ENCODE measurements at regions not wholly inside any gene's neighbourhood (a gene's known extent, or its start where the extent isn't known, plus 50 kb on each side); places are given as distances from the start of the nearest gene placed in this dataset.
"Not testable (repeated sequence)": the region's sequence is repeated elsewhere in the genome, so short reads cannot be mapped to it uniquely, and the experiment has no call there.

DNA sequence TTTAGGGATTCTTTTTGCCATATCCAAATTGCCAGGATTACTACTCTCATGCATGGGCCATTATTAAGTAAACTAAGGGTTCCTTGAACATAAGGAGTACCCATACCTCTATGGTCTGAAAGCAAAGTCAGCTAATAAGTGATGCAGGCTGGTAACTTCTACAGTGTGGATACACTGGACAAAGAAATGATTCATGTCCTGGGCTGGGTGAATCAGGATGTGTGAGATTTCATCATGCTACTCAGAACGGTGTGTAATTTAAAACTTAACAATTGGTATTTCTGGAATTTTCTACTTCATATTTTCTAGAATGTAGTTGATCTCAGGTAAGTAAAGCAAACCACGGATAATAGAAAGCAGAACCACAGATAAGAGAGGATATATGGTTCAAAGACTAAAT is 428.8 kb downstream of the CHSY3 start:
- no peak for DNase-seq (ENCODE audit: low spot score)

DNA sequence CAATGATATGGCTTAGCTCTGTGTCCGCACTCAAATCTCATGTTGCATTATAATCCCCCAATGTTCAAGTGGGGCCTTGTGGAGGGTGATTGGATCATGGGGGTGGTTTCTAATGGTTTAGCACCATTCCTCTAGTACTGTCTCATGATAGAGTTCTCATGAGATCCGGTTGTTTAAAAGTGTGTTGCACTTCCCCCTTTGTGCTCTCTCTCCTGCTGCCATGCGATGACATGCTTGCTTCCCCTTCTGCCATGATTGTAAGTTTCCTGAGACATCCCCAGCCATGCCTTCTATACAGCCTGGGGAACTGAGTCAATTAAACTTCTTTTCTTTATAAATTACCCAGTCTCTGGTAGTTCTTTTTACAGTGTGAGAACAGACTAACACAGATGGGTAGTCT is 427.1 kb downstream of the CHSY3 start:
- no peak for DNase-seq (ENCODE audit: low spot score)

DNA sequence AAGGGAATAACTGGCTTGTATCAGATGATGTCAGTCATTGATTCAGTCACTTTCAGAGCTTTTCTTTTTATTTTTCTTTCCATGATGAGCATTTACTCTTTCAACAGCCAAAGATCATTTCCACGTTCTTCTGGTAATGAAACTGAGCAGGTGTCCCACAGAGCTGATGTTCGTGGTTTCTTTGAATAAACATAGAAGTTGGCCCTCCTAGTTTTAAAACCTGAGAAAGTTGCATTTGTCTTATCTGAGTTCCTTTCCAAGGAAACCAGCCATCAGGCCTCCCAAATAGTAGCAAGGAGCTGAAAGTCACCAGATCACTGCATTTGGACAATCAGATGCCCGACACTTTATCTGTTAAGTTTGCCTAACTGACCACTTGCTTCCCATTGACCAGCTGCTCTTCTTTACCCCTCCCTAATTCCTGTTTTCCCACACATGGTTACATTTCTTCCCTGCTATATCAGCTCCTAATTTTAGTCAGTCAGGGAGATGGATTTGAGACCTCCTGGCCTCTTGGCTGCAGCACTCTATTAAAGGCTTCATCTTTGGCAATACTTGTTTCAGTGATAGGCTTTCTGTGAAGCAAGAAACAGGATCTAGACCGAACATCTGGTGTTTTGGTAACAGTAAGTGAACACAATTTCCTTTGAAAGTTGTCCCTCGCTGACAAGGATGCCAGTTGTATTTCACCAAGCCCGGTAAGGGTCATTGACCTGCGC is 420.8 kb downstream of the CHSY3 start:
- no peak for DNase-seq (ENCODE audit: low spot score)

DNA sequence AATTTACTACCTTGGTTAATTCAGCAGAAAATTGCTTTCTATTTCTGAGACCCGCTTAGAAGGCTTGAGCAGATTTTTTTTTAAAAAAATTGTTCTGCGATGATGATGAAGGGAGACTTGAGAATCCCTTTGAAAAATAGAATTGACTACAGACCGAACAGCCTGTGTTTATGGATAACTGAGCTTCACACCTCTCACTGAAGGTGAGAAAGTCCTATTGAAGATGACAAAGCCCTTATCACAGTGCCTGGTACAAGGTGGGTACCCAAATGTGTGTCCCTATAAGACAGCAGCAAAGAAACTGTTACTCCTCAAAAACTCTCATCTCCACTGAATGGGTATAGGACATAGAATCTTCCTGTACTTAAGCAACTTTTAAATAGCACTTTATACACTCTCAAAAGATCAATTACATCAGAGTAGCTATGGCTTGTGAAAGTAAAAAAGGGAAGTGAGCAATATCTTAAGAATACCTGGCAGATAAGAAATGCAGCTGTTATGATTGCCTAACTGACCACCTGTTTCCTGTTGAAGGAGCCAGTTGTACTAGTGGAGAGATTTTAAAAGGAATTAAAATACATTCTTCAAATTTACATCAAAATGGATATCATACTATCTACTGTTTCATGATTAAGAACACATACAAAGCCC is 419.7 kb downstream of the CHSY3 start:
- no peak for DNase-seq (ENCODE audit: low spot score)

DNA sequence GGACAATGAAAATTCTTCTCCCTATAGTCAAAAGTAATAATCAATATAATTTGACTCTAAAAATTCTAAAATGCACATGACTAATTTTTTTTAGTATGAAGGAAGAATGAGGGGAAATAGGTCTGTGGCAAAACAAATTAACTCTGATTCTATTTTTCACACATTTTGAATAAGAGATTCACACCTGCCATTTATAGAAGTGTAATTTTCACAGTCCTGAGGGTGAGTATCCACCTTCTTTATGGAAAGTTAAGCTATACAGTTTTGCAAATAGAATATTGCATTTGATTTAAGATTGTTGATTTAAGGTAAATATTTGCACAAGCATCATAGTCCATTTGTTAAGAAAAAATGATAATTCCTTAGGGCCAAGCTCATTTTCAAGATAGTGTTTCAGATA is 417.7 kb downstream of the CHSY3 start:
- no peak for DNase-seq (ENCODE audit: low spot score)

DNA sequence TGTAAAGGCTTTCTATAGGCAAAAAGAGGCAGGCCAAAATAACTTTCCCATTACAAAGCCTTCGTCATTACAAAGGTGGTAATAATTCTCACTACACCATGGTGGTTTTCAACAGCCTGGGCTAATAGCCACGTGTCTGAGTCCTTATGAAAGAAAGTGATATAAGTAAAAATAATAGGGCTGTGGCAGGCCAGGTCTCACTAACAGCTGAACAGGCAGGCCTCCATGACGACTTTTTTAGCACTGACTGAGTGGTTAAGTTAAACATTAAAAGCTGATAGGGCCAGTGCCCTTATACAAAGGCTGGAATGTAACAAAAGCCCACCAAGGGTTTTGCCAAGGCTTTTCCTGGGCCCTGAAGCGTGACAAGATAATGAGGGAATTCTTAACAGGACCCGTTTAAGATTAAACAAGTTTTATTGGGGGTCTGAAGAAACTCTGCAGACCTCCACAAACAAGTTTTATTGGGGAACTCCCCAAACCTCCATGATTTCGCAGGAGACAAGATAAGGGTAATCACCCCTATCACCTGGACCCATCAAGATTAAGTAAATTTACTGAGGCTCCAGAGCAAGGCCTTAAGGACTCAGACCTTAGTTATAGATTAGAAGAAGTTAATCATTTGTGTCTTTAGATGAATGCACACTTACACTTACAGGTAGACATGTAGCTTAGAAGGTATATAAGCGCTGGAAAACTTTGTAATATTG is 412.9 kb downstream of the CHSY3 start:
- no peak for DNase-seq (ENCODE audit: low spot score)

DNA sequence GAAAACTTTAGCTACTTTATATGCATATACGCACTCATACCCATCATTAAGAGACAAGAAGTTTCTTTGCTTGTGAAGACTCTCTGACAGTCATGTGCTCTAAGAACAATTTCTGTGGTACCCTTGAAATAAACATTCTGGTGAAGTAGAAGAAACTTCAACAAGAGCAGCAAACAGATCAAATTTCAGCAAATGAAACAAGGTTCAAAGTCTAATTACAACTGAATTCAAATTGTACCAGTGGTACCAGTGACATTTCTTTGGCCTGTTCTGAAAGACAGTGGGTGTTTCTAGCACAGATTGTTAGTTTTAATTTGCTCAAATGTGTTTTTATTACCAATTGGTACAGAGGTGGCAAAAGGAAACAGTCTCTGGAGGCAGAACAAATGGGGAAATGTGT is 391.0 kb downstream of the CHSY3 start:
- no peak for DNase-seq (ENCODE audit: low spot score)

DNA sequence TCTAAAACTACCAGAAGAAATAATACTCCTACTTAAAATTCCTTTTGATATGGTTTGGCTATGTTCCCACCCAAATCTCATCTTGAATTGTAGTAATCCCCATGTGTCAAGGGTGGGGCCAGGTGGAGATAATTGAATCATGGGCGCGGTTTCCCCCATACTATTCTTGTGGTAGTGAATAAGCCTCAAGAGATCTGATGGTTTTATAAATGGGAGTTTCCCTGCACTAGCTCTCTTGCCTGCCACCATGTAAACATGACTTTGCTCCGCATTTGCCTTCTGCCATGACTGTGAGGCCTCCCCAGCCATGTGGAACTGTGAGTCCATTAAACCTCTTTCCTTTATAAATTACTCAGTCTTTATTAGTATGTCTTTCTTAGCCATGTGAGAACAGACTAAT is 390.5 kb downstream of the CHSY3 start:
- DNase-seq (ENCODE audit: low spot score) = not testable (repeated sequence)

DNA sequence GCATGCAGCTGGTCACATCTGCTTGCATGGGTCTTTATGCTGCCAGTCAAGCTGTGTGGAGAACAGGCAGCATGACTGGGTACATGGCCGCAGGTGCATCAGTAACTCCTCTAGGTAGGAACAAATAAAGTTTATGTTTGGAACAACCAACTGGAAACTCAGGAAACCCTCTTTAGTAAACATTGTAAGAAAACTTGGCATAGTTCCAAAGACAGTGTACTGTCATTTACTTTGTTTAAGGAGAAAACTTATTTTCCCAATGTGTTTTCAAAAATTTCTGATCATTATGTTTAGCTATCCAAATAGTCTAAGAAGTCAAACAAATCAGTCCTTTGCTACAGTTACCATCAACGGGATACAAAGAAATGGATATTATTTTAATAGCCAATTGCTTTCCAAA is 386.0 kb downstream of the CHSY3 start:
- DNase-seq (ENCODE audit: low spot score) = no peak

DNA sequence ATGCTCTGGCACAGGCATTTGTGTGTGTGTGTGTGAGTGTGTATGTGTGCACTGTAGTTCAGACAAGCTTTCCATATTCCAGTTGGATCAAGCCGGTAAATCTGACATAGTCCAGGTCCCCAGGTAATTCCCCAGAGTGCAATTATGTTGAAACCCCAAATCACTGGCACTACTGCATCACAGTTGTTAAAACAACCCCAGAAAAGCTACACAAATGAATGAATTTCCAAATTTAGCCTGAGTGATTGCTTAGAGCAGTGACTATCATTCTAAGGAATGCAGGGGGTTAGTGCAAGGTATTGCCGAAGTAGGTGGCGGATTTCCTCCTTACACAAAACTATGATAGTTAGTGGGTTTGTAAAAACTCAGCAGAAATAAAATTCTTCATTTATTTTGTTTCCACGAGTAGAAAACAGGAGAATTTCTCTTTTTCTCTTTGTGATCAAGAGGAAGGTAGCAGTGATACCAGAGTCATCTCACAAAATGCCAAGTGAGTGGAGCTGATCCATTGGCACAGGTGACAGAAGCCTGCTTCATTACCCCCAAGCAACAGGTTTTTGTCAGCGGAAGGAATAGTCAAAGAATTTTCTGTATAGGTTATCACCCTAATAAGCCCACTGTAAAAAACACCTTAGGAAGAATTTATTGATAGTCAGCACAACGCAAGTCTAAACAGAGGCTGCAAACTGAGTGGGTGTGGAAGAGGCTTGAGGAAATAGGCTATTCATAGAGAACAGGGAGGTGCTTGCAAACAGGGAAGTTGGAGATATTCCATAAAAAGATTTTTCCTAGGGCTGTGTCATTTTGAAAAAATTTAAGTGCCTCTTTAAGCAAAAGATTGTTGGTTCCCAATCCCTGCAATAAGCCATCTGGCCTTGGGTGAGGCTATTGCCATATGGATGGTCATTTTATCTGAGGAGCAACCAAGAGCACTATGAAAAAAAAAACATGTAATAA is 385.1 kb downstream of the CHSY3 start:
- DNase-seq (ENCODE audit: low spot score) = no peak

DNA sequence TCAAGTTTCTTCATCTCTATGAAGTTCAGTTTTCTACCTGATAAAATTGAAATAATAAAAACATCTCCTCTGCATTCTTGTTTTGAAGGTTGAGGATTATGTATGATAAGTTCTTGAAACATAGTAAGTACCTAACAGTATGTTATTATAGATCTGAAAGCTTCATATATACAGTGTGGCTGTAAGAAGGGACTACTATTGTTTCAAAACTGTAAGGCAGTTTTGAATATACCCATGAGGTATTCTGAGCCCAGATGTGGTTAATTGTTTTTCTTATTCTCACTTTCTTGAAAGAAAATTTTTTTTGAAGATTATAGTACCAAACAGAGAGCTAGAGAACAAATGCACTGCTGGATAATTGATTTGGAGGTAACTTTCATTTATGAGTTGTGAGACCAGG is 383.2 kb downstream of the CHSY3 start:
- no peak for DNase-seq (ENCODE audit: low spot score)

DNA sequence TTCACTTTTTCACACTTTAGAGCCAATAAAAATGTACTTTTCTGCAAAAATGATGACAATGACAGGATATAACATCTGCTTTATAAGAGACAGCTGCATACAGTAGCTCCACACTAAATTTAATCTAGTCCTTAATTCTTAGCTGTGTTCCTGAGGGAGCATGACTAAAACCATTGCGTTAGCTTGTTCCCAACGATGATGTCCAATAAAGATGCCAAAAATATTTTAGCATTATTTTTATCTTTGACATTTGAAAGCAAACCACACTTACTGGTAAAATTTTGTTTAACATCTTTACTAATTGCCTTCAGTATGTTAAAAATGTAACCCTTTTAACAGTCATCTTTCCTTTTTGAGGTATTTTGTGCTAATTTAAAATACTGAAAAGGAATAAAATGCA is 382.7 kb downstream of the CHSY3 start:
- DNase-seq (ENCODE audit: low spot score) = no peak

DNA sequence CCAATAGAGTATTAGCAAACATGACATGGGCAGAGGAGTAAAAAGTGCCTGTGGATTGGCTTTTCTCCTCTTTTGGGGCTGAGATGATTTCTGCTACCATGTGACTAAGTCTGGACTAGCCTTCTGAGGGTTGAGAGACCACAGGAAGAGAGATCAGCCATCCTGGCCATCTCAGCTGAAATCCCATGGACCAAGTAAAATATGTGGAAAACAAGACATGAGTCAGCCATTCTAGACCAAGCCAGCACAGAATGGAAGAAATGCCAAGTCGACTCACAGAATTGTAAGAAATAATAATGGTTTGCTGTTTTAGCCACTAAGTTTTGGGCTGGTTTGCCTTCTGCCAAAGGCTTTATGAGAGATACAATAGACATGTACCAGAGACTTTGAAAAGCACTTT is 377.8 kb downstream of the CHSY3 start:
- no peak for DNase-seq (ENCODE audit: low spot score)

DNA sequence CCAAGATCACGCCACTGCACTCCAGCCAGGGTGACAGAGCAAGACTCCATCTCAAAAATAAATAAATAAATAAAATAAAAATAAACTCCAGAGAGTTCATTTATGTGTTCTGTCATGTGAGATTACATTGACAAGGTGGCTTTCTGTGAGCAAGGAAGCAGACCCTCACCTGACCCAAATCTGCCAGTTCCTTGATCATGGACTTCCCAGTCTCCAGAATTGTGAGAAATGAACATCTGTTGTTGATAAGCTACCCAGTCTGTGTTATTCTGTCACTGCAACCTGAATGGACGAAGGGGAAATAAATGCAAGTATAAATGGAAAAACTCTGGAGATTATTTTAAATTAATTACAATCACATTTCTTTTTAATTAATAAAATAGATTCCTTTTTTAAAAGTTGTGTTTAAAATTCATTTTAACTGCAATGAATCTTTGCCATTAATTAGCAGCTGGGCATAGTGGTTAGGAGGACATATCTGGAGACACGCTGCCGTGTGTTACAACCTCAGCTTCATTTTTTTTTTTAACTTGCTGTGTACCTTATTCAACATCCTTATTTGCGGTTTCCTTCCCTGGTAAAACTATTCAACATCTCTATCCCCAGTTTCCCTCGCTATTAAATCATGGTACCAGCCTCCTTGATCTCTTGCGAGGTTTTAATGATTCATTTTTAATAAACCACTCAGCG is 376.4 kb downstream of the CHSY3 start:
- no peak for DNase-seq (ENCODE audit: low spot score)

DNA sequence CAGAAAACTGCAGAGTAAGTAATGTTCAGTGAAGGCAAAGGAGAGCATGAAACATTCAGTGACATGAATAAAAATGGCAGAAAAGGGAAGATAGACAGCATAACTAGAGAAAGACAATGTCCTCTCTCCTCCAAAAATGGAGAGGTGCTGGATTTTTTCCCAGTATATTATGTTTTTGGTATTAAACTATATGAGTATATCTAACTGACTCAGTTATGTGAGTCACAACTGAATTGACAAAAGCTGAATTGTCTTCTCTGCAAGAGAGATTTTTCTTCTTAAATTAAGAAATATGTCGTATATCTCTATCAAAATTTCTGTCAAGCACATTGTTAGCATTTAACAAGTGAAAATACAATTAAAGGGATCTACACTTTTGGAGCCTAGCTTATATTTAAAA is 375.1 kb downstream of the CHSY3 start:
- no peak for DNase-seq (ENCODE audit: low spot score)

DNA sequence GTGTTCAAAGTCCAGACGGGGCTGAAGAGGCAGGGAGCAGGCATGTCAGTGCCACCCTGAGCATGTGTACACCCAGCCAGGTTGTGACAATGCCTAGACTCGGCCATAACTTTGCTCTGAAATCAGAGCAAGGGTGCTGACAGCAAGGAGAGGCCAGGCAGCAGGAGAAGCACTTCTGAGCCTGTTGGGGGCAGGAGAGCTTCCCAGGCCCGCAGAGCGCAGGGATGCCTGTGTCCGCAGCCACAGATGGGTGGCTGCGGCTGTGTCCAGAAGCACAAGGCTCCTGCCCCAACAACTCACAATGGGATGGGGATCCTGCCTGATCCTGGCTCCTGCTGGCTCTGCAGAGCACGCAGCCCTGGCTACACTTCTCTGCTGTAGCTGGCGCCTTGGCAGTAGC is 373.9 kb downstream of the CHSY3 start:
- no peak for DNase-seq (ENCODE audit: low spot score)

DNA sequence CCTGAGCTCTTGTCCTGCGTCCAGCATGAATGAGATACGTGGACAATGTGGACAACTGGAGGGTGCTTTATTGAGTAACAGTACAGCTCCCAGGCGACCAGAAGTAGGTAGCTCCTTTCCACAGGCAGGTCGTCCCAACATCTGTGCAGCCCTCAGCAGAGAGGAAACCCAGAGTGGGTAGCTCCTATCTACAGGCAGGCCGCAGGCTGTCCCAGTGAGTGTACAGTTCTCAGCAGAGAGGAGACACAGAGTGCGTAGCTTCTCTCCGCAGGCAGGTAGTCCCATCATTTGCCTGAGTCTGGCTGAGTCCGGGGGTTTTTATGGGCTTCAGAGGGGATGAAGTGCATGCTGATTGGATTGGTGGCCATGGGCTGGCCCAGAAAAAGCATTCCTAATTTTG is 373.3 kb downstream of the CHSY3 start:
- DNase-seq (ENCODE audit: low spot score) = no peak

DNA sequence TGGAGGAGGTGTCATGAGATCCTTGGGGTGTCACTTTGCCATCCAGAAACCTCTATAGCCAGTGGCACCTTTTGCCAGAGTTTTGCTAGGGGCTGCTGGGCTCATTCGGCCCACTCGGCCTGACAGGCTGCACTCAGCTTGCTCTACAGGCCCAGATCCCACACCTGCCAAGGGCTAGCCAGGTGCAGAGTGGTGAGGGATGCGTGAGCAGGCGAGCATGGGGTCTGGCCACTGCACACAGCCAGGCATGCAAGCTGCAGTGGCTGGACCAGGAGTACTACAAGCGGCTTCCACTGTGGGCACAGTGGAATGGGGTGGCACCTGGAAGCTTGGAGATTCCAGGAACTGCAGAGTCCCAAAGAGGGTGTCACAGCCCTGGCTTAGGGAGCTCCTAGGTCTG is 372.7 kb downstream of the CHSY3 start:
- no peak for DNase-seq (ENCODE audit: low spot score)

DNA sequence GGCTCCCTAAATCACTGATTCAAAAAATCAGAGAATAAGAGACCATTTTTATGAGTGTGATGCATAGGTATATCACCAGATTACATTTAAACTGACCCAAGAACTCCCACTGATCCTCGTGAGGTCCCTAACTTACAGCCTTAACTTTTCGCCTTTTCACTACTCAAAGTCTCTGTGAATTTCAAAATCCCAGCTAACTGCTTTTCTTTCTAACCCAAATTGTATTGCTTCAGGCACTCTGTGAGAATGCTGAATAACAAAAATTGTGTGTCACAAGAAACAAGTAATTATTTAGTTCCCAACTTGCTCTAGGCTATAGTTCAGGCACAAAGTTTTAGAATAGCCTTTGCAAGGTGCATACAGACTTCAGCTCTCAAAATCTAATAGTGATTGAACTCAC is 368.6 kb downstream of the CHSY3 start:
- DNase-seq (ENCODE audit: low spot score) = no peak

DNA sequence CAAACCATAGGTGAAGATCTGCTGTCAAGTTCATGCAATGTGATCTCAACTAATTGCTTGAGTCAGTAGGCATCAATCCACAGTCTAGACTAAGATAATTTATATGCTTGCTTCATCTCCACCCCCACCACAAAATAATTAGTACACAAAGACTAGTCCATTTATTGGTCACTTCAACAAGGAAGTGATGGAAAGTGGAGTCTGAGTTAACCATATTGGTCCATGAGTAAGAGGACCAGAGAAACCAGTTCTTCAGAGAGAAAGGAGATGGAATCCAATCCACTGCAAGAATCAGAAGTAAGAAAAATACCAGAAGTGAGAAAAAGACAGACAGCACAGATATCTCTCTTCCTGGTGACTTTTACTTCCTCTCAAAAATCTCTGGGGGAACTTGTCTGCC is 366.5 kb downstream of the CHSY3 start:
- no peak for DNase-seq (ENCODE audit: low spot score)

DNA sequence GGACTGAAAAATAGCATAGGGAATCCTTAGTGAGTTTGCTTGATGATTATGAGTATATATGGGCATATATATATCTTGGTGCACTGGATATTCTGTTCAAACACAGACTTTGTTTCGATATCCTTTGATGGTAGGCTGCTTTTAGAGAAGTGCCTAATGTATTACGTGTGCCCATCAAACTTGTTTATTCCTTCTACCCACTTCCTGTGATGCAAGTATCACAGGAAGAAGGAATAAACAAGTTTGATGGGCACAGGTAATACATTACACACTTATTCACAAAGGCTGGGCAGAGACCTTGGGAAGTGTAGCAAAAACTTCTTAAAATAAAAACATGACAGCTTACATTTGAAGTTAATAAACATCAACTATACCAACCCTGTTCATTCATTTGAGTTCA is 364.2 kb downstream of the CHSY3 start:
- DNase-seq (ENCODE audit: low spot score) = no peak

DNA sequence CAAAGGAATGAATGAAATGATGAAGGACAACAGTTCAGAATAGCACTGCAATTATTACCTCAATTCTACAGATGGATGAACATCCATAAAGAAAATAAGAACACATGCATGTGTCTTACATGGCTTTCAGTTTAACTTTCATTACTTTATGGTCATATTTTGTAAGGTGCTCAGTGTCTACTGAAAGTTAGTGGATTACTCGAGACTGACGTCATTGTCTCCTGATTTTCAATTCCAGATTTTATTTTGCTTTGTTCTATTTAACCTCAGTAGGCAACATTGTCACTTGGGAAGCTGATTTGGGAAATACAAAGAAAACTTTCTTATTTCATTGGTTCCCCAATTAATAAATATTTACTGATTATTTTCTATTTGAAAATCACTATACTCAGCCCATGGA is 363.7 kb downstream of the CHSY3 start:
- no peak for DNase-seq (ENCODE audit: low spot score)
